ENCODE measurements at regions not wholly inside any gene's neighbourhood (a gene's known extent, or its start where the extent isn't known, plus 50 kb on each side); places are given as distances from the start of the nearest gene placed in this dataset.
A peak's percentile ranks its signal among the peaks of the same experiment; 100 is the strongest.

DNA sequence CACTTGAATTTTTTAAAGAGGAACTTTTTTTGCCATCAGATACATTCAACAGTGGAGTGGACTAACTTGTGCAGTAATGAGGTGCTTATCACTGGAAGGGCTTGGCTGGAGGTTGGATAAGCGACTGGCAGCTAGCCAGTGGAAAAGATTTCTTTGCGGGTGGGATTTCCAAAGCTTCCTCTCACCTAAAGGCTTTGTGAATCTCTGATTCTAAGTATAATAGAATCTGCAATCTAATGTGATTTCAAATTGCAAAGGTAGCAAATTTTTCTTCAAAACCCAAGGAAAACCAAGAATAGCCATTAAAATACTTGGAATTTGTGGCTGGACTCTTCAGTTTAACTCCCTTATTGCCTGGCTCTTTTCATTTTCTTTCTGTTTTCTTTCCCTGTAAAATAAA, 460.4 kb upstream of the MARCKS start:
- peak overlapping the region; percentile 11; the same call in 1 of the 2 replicates for H3K4me2 ChIP-seq
- 94% methylated on average over 2 of the region's 2 CpGs for WGBS (ENCODE audit: low lambda C conversion rate)
- no peaks in the 10 kb centered on the region for H3K9me3 ChIP-seq
- DNase-seq, result no peak
- POLR2A ChIA-PET, result no interaction called here
- TF ChIP-seq NFIC (IDR thresholded peaks at IDR 0.05; ENCODE audit: borderline replicate concordance) (0 out of 2 replicates have a peak, but pooled peaks have one; percentile 10), JUND (IDR thresholded peaks at IDR 0.05) (no peak)
- peaks cover 10% of the 10 kb centered on the region for H3F3A ChIP-seq (replicated peaks; ENCODE audit: insufficient read depth)
- CTCF ChIA-PET, result interaction anchor here (1.0 kb wide), 1 partner anchor 462 kb away, joined by 3 read pairs; no protein-coding TSS in a partner anchor
- H3K9me2 ChIP-seq, result no peaks in the 10 kb centered on the region
- H3K36me3 ChIP-seq (replicated peaks in 1 of 2; ENCODE audit: control insufficient read depth in 1 of 2, insufficient read depth in 2 of 2, low read length in 1 of 2), result no peaks in the 10 kb centered on the region
- no peaks in the 10 kb centered on the region for H4K20me1 ChIP-seq (ENCODE audit: insufficient read depth)
- H3K4me1 ChIP-seq (ENCODE audit: control insufficient read depth in 1 of 2, insufficient read depth in 2 of 2, low read depth in 1 of 2, low read length in 1 of 2), result peaks cover 6 to 8% of the 10 kb centered on the region in 2 experiments; a peak in 2 of 4 replicates
- no peak overlapping the region for H3K9ac ChIP-seq
- H3K4me3 ChIP-seq (ENCODE audit: low read depth in 2 of 2, low read length in 1 of 2), result no peak overlapping the region
- H3K79me2 ChIP-seq (ENCODE audit: insufficient read depth), result no peaks in the 10 kb centered on the region
- peak overlapping the region; percentile 26; the same call in 1 of the 2 replicates for H2AFZ ChIP-seq (ENCODE audit: low read depth)
- H3K27me3 ChIP-seq (ENCODE audit: insufficient read depth), result no peaks in the 10 kb centered on the region
- peak overlapping the region; percentile 51 to 55 for H3K27ac ChIP-seq (ENCODE audit: low read depth in 2 of 2, low read length in 1 of 2)

DNA sequence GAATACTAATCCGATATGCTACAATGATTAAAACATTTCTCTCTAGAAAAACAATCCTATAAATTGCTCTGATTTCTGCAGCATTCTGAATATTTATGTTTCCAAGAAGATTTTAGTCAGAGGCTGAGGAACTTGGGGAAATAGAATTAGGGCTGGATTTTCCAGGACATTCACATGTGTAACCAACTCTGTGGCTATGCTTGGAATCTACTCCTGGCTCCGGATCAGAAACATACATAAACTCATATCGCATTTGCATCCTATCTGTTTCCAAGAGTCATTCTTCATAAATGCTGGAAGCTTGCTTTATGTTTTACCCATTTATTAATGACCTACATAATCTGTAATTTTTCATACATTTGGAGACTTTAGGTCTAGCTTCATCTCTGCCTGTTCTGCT, 459.9 kb upstream of the MARCKS start:
- Histone ChIP-seq H3K9me3 (no peaks in the 10 kb centered on the region), H2AFZ (ENCODE audit: low read depth) (no peak overlapping the region; the same call in 1 of the 2 replicates), H3K27ac (ENCODE audit: low read depth in 2 of 2, low read length in 1 of 2) (peak overlapping the region; percentile 51 to 55; a peak in 3 of 4 replicates), H3K79me2 (ENCODE audit: insufficient read depth) (no peaks in the 10 kb centered on the region), H3K4me3 (ENCODE audit: low read depth in 2 of 2, low read length in 1 of 2) (no peak overlapping the region), H3K9me2 (no peaks in the 10 kb centered on the region), H3K36me3 (replicated peaks in 1 of 2; ENCODE audit: control insufficient read depth in 1 of 2, insufficient read depth in 2 of 2, low read length in 1 of 2) (no peaks in the 10 kb centered on the region), H3F3A (replicated peaks; ENCODE audit: insufficient read depth) (peaks cover 10% of the 10 kb centered on the region), H3K4me1 (ENCODE audit: control insufficient read depth in 1 of 2, insufficient read depth in 2 of 2, low read depth in 1 of 2, low read length in 1 of 2) (peaks cover 6 to 8% of the 10 kb centered on the region in 2 experiments; a peak in 2 of 4 replicates), H3K27me3 (ENCODE audit: insufficient read depth) (no peaks in the 10 kb centered on the region), H4K20me1 (ENCODE audit: insufficient read depth) (no peaks in the 10 kb centered on the region), H3K4me2 (peak overlapping the region; percentile 11; the same call in 1 of the 2 replicates), H3K9ac (no peak overlapping the region)
- POLR2A ChIA-PET, result no interaction called here
- CTCF ChIA-PET, result interaction anchor here (1.0 kb wide), 1 partner anchor 462 kb away, joined by 3 read pairs; no protein-coding TSS in a partner anchor
- WGBS (ENCODE audit: low lambda C conversion rate), result 43% methylated on average over 3 of the region's 3 CpGs
- no peak for DNase-seq
- TF ChIP-seq TCF12 (IDR thresholded peaks at IDR 0.05) (peak; percentile 68), RFX5 (IDR thresholded peaks at IDR 0.05; ENCODE audit: low read length) (no peak), EP300 (IDR thresholded peaks at IDR 0.05; ENCODE audit: borderline replicate concordance in 1 of 2, low read depth in 1 of 2, low read length in 1 of 2) (peak in 1 of 2 experiments; percentile 48; a peak in 1 of 4 replicates), IRF3 (IDR thresholded peaks at IDR 0.05; ENCODE audit: low read depth, low read length) (no peak), PBX3 (IDR thresholded peaks at IDR 0.05) (peak; percentile 41), NRF1 (IDR thresholded peaks at IDR 0.05; ENCODE audit: low read depth, low read length) (no peak), NFIC (IDR thresholded peaks at IDR 0.05; ENCODE audit: borderline replicate concordance) (peak; percentile 73), USF1 (IDR thresholded peaks at IDR 0.05; ENCODE audit: borderline replicate concordance, low read depth) (no peak), MEF2A (IDR thresholded peaks at IDR 0.05; ENCODE audit: borderline replicate concordance, low read depth) (no peak), ELF1 (IDR thresholded peaks at IDR 0.05) (no peak), MAX (IDR thresholded peaks at IDR 0.05; ENCODE audit: low read depth) (no peak), POLR2AphosphoS5 (IDR thresholded peaks at IDR 0.05; ENCODE audit: low read depth, low read length) (peak; percentile 17; the same call in 1 of the 2 replicates), RCOR1 (IDR thresholded peaks at IDR 0.05; ENCODE audit: low read length) (no peak), FOXM1 (IDR thresholded peaks at IDR 0.05; ENCODE audit: low read depth) (no peak), TAF1 (IDR thresholded peaks at IDR 0.05; ENCODE audit: borderline replicate concordance, low read depth, low read length) (no peak), YY1 (IDR thresholded peaks at IDR 0.05; ENCODE audit: low read depth) (no peak), FOSL2 (IDR thresholded peaks at IDR 0.05; ENCODE audit: borderline replicate concordance, low read depth) (no peak), MXI1 (IDR thresholded peaks at IDR 0.05; ENCODE audit: low read depth, low read length) (no peak), FOXJ3 (CRISPR knock-in tag; IDR thresholded peaks at IDR 0.05) (no peak), RAD21 (IDR thresholded peaks at IDR 0.05; ENCODE audit: low read length) (no peak), GATA2 (CRISPR knock-in tag; IDR thresholded peaks at IDR 0.05) (no peak), CHD2 (IDR thresholded peaks at IDR 0.05; ENCODE audit: low read length, partially characterized antibody) (no peak), GABPA (IDR thresholded peaks at IDR 0.05; ENCODE audit: low read depth) (no peak)
- TF ChIP-seq, protein P1, sequence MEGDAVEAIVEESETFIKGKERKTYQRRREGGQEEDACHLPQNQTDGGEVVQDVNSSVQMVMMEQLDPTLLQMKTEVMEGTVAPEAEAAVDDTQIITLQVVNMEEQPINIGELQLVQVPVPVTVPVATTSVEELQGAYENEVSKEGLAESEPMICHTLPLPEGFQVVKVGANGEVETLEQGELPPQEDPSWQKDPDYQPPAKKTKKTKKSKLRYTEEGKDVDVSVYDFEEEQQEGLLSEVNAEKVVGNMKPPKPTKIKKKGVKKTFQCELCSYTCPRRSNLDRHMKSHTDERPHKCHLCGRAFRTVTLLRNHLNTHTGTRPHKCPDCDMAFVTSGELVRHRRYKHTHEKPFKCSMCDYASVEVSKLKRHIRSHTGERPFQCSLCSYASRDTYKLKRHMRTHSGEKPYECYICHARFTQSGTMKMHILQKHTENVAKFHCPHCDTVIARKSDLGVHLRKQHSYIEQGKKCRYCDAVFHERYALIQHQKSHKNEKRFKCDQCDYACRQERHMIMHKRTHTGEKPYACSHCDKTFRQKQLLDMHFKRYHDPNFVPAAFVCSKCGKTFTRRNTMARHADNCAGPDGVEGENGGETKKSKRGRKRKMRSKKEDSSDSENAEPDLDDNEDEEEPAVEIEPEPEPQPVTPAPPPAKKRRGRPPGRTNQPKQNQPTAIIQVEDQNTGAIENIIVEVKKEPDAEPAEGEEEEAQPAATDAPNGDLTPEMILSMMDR (IDR thresholded peaks at IDR 0.05), result no peak

Data from SK-N-SH (cell line).